H9 (cell line): ENCODE measurements at regions not wholly inside any gene's neighbourhood (a gene's known extent, or its start where the extent isn't known, plus 50 kb on each side); places are given as distances from the start of the nearest gene placed in this dataset.

Source experiments
- DNase-seq: peaks from one replicate; pipeline ENCODE4 v3.0.0-alpha.2; 2017
- H2AFZ ChIP-seq: one replicate; pipeline ENCODE4 v1.6.1; 2013; ENCODE audit warnings: mild to moderate bottlenecking, low read length, control low read depth, moderate library complexity
- H2AK5ac ChIP-seq: 2 replicates; pipeline ENCODE4 v1.6.1; 2013; ENCODE audit warnings: low read length, control low read depth, mixed read lengths; ENCODE audit not compliant: insufficient read length
- H2BK120ac ChIP-seq: one replicate; pipeline ENCODE4 v1.6.1; 2013; ENCODE audit warnings: low read depth, mild to moderate bottlenecking, low read length, control low read depth, inconsistent platforms; ENCODE audit not compliant: poor library complexity, severe bottlenecking
- H2BK12ac ChIP-seq: 2 replicates; pipeline ENCODE4 v1.6.1; 2013; ENCODE audit warnings: low read length, control low read depth, mixed read lengths, low read depth; ENCODE audit not compliant: insufficient read length
- H2BK15ac ChIP-seq: 2 replicates; pipeline ENCODE4 v1.6.1; 2013; ENCODE audit warnings: low read depth, low read length, control low read depth
- H2BK20ac ChIP-seq: one replicate; pipeline ENCODE4 v1.6.1; 2013; ENCODE audit warnings: low read depth, mild to moderate bottlenecking, low read length, control low read depth, inconsistent platforms; ENCODE audit not compliant: poor library complexity, severe bottlenecking
- H2BK5ac ChIP-seq: 2 replicates; pipeline ENCODE4 v1.6.1; 2013; ENCODE audit warnings: low read length, control low read depth, mixed read lengths; ENCODE audit not compliant: insufficient read length
- H3K14ac ChIP-seq: 2 replicates; pipeline ENCODE4 v1.6.1; 2013; ENCODE audit warnings: low read length, control low read depth; ENCODE audit not compliant: insufficient read depth
- H3K18ac ChIP-seq: 2 replicates; pipeline ENCODE4 v1.6.1; 2013; ENCODE audit warnings: low read depth, mild to moderate bottlenecking, mixed read lengths, low read length, control low read depth; ENCODE audit not compliant: insufficient read length
- H3K23ac ChIP-seq: 2 replicates; pipeline ENCODE4 v1.6.1; 2013; ENCODE audit warnings: low read length, control low read depth, mixed read lengths, low read depth; ENCODE audit not compliant: insufficient read length
- H3K23me2 ChIP-seq: 2 replicates; pipeline ENCODE4 v1.6.1; 2013; ENCODE audit warnings: low read depth, mild to moderate bottlenecking, mixed read lengths, low read length, control low read depth; ENCODE audit not compliant: insufficient read length, poor library complexity, severe bottlenecking
- H3K27ac ChIP-seq: 2 replicates; pipeline ENCODE4 v1.5.1; 2013; ENCODE audit warnings: low read length, control low read depth, mixed read lengths, low read depth; ENCODE audit not compliant: insufficient read length
- H3K27me3 ChIP-seq: 2 replicates; pipeline ENCODE4 v1.6.1; 2013; ENCODE audit warnings: low read length, control low read depth, inconsistent platforms; ENCODE audit not compliant: insufficient read depth
- H3K4ac ChIP-seq: 2 replicates; pipeline ENCODE4 v1.6.1; 2013; ENCODE audit warnings: low read depth, mild to moderate bottlenecking, control low read depth, inconsistent platforms, low read length, moderate library complexity
- H3K4me1 ChIP-seq: 2 replicates; pipeline ENCODE4 v1.6.1; 2013; ENCODE audit warnings: low read length, control low read depth, inconsistent platforms; ENCODE audit not compliant: insufficient read depth
- H3K4me2 ChIP-seq: 2 replicates; pipeline ENCODE4 v1.6.1; 2013; ENCODE audit warnings: low read length, control low read depth, mixed read lengths; ENCODE audit not compliant: insufficient read length, insufficient read depth
- H3K56ac ChIP-seq: 2 replicates; pipeline ENCODE4 v1.6.1; 2013; ENCODE audit warnings: low read depth, mild to moderate bottlenecking, mixed read lengths, low read length, control low read depth; ENCODE audit not compliant: insufficient read length
- H3K79me1 ChIP-seq: 2 replicates; pipeline ENCODE4 v1.6.1; 2013; ENCODE audit warnings: low read depth, mild to moderate bottlenecking, moderate library complexity, low read length, control low read depth, inconsistent platforms; ENCODE audit not compliant: insufficient read depth, poor library complexity, severe bottlenecking
- H3K79me2 ChIP-seq: 2 replicates; pipeline ENCODE4 v1.6.1; 2013; ENCODE audit warnings: low read length, control low read depth, inconsistent platforms; ENCODE audit not compliant: insufficient read depth
- H3K9ac ChIP-seq: 2 replicates; pipeline ENCODE4 v1.6.1; 2013; ENCODE audit warnings: low read length, control low read depth, mixed read lengths; ENCODE audit not compliant: insufficient read length; ENCODE audit errors: extremely low read depth
- H3K9me3 ChIP-seq: one replicate; pipeline ENCODE4 v1.6.1; 2013; ENCODE audit warnings: low read depth, low read length, inconsistent platforms; ENCODE audit not compliant: control insufficient read depth
- H3T11ph ChIP-seq: one replicate; pipeline ENCODE4 v1.6.1; 2013; ENCODE audit warnings: mild to moderate bottlenecking, low read length, control low read depth, inconsistent platforms
- H4K20me1 ChIP-seq: one replicate; pipeline ENCODE4 v1.6.1; 2013; ENCODE audit not compliant: control insufficient read depth, insufficient read length, insufficient read depth
- H4K5ac ChIP-seq: 2 replicates; pipeline ENCODE4 v1.6.1; 2013; ENCODE audit warnings: low read depth, mild to moderate bottlenecking, mixed read lengths, low read length, control low read depth; ENCODE audit not compliant: insufficient read length
- H4K8ac ChIP-seq: replicated peaks from 2 replicates; pipeline ENCODE4 v1.6.1; 2013; ENCODE audit warnings: low read length, control low read depth, mixed read lengths, low read depth; ENCODE audit not compliant: insufficient read length
- H4K91ac ChIP-seq: 2 replicates; pipeline ENCODE4 v1.6.1; 2013; ENCODE audit warnings: low read depth, mild to moderate bottlenecking, moderate library complexity, mixed read lengths, low read length, control low read depth; ENCODE audit not compliant: insufficient read length
- H3K27ac Mint-ChIP-seq, 3 experiments: 2 replicates in 2 of 3; 3 replicates in 1 of 3; pipeline ENCODE4 v1.8.0; 2020 to 2021; ENCODE audit warnings: mixed read lengths in 3 of 3, mild to moderate bottlenecking in 1 of 3, moderate library complexity in 1 of 3
- H3K27me3 Mint-ChIP-seq: 2 replicates; pipeline ENCODE4 v1.8.0; 2021; ENCODE audit warnings: low read depth, mild to moderate bottlenecking, moderate library complexity, mixed read lengths
- H3K36me3 Mint-ChIP-seq, 3 experiments: 2 replicates in 2 of 3; 3 replicates in 1 of 3; pipeline ENCODE4 v1.8.0; 2020 to 2021; ENCODE audit warnings: low read depth in 3 of 3, mixed read lengths in 3 of 3; ENCODE audit not compliant: insufficient read depth in 1 of 3
- H3K4me1 Mint-ChIP-seq, 2 experiments: 2 replicates each; pipeline ENCODE4 v1.8.0; 2020; ENCODE audit warnings: mixed read lengths in 2 of 2
- H3K4me3 Mint-ChIP-seq, 2 experiments: 2 replicates in 1 of 2; 3 replicates in 1 of 2; pipeline ENCODE4 v1.8.0; 2020 to 2021; ENCODE audit warnings: mild to moderate bottlenecking in 2 of 2, mixed read lengths in 2 of 2, moderate library complexity in 1 of 2
- H3K9me3 Mint-ChIP-seq, 2 experiments: 2 replicates in 1 of 2; 3 replicates in 1 of 2; pipeline ENCODE4 v1.8.0; 2020; ENCODE audit warnings: mild to moderate bottlenecking in 2 of 2, mixed read lengths in 2 of 2, moderate library complexity in 1 of 2
- WGBS: extraction: QIAGEN DNeasy Blood & Tissue Kit; methylation state at CpG from one replicate; pipeline ENCODE4 v1.1.7; 2013; ENCODE audit warnings: missing lambda C conversion rate, low lambda C conversion rate, mixed read lengths; ENCODE audit not compliant: insufficient read length; ENCODE audit errors: extremely low coverage; 5-methylcytosine and 5-hydroxymethylcytosine counted together
- TF ChIP-seq, protein P1 (sequence below): fragments of 200-600 bp; sonication (generic); conservative IDR thresholded peaks from 3 replicates; pipeline ENCODE4 v1.8.0; 2021; ENCODE audit warnings: antibody characterized with exemption, mild to moderate bottlenecking

- Histone ChIP-seq H2BK20ac (no peak overlapping the region), H2BK12ac (no peak overlapping the region), H2BK120ac (no peak overlapping the region), H3K79me2 (no peaks in the 10 kb centered on the region), H4K8ac (no peak overlapping the region), H3K23ac (no peak overlapping the region), H3K4ac (no peak overlapping the region), H4K20me1 (no peaks in the 10 kb centered on the region), H2AK5ac (no peak overlapping the region), H3K18ac (no peak overlapping the region), H3K23me2 (no peaks in the 10 kb centered on the region), H3K9me3 (no peaks in the 10 kb centered on the region), H3K4me1 (no peaks in the 10 kb centered on the region), H3K79me1 (no peaks in the 10 kb centered on the region), H3K14ac (no peak overlapping the region; the same call in 1 of the 2 replicates), H2AFZ (no peak overlapping the region), H4K91ac (no peak overlapping the region), H4K5ac (no peak overlapping the region), H3T11ph (no peak overlapping the region), H3K56ac (no peak overlapping the region), H2BK15ac (no peak overlapping the region), H3K4me2 (no peak overlapping the region), H3K27ac (no peak overlapping the region), H2BK5ac (no peak overlapping the region), H3K27me3 (no peaks in the 10 kb centered on the region), H3K9ac (no peak overlapping the region)
- H3K27ac Mint-ChIP-seq, result no peak overlapping the region
- peaks cover 3 to 19% of the 10 kb centered on the region in 2 experiments; a peak in 3 of 4 replicates for H3K4me1 Mint-ChIP-seq
- no peak overlapping the region for H3K4me3 Mint-ChIP-seq
- H3K36me3 Mint-ChIP-seq, result no peaks in the 10 kb centered on the region; a peak in 1 of 7 replicates
- no CpG with 5 or more reads among the region's 14 CpGs for WGBS
- peaks cover 7 to 10% of the 10 kb centered on the region in 2 experiments; a peak in 3 of 5 replicates for H3K9me3 Mint-ChIP-seq
- peaks cover 7% of the 10 kb centered on the region for H3K27me3 Mint-ChIP-seq
- DNase-seq, result no peak
- TF ChIP-seq, protein P1, sequence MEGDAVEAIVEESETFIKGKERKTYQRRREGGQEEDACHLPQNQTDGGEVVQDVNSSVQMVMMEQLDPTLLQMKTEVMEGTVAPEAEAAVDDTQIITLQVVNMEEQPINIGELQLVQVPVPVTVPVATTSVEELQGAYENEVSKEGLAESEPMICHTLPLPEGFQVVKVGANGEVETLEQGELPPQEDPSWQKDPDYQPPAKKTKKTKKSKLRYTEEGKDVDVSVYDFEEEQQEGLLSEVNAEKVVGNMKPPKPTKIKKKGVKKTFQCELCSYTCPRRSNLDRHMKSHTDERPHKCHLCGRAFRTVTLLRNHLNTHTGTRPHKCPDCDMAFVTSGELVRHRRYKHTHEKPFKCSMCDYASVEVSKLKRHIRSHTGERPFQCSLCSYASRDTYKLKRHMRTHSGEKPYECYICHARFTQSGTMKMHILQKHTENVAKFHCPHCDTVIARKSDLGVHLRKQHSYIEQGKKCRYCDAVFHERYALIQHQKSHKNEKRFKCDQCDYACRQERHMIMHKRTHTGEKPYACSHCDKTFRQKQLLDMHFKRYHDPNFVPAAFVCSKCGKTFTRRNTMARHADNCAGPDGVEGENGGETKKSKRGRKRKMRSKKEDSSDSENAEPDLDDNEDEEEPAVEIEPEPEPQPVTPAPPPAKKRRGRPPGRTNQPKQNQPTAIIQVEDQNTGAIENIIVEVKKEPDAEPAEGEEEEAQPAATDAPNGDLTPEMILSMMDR, result no peak
Observed at GRCh38 chr9:93807166-93808074, 147.7 kb downstream of the BARX1 start.
